ENCODE measurements at regions not wholly inside any gene's neighbourhood (a gene's known extent, or its start where the extent isn't known, plus 50 kb on each side); places are given as distances from the start of the nearest gene placed in this dataset.

DNA sequence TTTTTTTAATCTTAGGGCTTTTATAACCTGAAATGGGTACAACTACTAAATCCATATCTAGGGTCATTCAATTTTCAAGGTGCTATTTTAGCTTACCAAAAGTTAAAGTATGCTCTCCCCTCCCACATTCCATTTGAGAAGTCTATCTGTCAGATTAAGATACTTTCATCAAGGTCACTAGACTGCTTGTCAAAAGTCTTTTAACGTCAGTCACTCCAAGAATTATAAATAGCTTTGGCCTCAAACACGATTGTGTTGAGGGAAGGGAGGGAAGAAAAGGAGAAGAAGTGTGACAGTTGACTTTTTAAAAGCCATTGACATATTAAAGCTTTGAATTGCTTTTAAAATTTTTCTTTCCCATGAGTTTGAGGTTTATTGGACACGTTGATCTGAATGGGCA lies 175.8 kb downstream of the PTGER3 start:
- no peak for DNase-seq (ENCODE audit: low read depth)
- TF ChIP-seq, protein P1, sequence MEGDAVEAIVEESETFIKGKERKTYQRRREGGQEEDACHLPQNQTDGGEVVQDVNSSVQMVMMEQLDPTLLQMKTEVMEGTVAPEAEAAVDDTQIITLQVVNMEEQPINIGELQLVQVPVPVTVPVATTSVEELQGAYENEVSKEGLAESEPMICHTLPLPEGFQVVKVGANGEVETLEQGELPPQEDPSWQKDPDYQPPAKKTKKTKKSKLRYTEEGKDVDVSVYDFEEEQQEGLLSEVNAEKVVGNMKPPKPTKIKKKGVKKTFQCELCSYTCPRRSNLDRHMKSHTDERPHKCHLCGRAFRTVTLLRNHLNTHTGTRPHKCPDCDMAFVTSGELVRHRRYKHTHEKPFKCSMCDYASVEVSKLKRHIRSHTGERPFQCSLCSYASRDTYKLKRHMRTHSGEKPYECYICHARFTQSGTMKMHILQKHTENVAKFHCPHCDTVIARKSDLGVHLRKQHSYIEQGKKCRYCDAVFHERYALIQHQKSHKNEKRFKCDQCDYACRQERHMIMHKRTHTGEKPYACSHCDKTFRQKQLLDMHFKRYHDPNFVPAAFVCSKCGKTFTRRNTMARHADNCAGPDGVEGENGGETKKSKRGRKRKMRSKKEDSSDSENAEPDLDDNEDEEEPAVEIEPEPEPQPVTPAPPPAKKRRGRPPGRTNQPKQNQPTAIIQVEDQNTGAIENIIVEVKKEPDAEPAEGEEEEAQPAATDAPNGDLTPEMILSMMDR (conservative IDR thresholded peaks at IDR 0.05; ENCODE audit: low read depth, low read length) = no peak
- no peak overlapping the region for H3K4me3 ChIP-seq (ENCODE audit: low read depth, low read length)

DNA sequence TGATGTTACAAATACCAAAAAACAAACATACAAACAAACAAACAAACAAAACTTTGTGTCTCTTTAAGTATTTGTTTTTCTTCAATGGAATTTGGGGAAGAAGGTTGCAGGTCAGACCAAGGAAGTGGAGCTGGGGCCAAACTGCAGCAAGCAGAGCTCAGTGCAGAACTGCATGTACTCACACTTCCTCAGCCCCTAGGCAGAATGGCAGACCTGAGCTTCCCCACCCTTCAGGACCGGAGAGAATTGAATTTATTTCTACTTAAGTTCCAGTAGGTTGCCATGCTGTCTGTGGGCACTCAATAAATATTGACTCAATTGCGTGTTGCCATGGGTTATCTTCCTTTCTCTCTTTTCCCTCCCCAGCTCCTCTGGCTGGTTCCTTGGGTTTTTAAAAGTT lies 173.6 kb downstream of the PTGER3 start:
- no peak for DNase-seq (ENCODE audit: low read depth)
- no peak overlapping the region for H3K4me3 ChIP-seq (ENCODE audit: low read depth, low read length)
- TF ChIP-seq, protein P1 (conservative IDR thresholded peaks at IDR 0.05; ENCODE audit: low read depth, low read length) = no peak

DNA sequence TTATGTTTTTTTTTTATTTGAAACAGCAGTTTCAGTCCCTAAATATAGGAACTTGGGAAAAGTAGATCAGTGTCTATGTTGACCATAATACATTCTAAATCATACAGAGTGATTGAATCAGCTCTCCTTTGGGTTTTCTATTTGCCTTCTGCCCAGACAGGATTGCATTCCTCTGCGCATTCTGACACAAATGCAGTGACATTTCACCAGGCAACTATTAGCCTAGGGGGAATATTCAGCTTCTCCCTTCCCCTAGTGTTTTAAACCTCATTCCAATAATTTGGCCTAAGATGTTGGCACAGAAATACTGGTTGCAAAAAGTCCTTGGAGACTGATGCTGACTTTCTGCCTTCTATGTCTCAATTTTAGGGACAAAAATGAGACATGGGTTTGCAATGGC lies 172.8 kb downstream of the PTGER3 start:
- no peak overlapping the region for H3K4me3 ChIP-seq (ENCODE audit: low read depth, low read length)
- TF ChIP-seq, protein P1 (conservative IDR thresholded peaks at IDR 0.05; ENCODE audit: low read depth, low read length) = no peak
- DNase-seq (ENCODE audit: low read depth) = no peak

DNA sequence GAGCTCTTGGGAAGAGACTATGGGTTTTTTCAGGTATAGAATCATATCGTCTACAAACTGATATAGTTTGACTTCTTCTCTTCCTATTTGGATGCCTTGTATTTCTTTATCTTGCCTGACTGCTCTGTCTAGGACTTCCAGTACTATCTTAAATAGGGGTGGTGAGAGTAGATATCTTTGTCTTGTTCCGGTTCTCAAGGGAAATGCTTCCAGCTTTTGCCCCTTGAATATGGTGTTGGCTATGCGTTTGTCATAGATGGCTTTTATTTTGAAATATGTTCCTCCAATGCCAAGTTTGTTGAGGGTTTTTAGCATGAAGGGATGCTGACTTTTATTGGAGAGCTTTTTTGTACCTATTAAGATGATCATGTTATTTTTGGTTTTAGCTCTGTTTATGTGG lies 170.3 kb downstream of the PTGER3 start:
- TF ChIP-seq, protein P1 (conservative IDR thresholded peaks at IDR 0.05; ENCODE audit: low read depth, low read length) = no peak
- DNase-seq (ENCODE audit: low read depth) = no peak
- no peak overlapping the region for H3K4me3 ChIP-seq (ENCODE audit: low read depth, low read length)

DNA sequence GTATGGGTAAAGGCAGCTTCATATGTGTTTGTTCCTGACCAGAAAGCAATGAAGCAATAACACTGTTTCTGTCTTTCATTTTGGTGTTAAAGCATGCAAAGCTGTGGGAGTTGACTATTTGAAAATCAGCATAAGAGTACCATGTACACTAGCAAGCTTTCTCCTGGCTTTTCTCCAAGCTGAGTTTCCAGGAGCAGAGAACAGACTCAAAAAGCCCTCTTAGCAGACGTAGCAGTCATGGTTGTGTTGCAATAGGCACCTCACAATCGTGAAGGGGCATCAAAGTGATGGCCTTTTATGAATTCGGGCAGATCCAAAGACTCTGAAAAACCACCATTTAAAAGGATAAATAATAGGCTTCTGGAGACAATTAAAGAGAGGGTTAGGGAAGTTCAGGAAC lies 159.7 kb downstream of the PTGER3 start:
- H3K4me3 ChIP-seq (ENCODE audit: low read depth, low read length) = no peak overlapping the region
- TF ChIP-seq, protein P1 (conservative IDR thresholded peaks at IDR 0.05; ENCODE audit: low read depth, low read length) = no peak
- no peak for DNase-seq (ENCODE audit: low read depth)

DNA sequence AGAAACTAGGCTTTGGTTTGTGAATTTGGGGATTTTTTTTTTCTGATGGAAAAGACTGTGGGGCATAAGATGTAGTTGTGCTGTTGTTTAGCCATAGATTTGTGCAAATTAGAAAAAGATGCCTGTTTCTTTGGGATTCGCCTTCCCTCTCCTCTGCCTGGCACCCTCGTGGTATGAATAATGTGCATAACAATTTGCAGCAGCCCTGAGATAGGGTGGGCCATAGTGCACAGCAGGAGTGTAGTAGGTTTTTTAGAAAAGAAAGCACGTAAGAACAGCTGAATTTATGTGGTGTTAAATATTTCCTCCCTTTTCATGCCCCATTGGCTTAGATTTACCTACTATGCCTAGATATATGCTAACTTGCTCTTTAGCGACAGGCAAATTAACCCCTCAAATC lies 158.9 kb downstream of the PTGER3 start:
- no peak overlapping the region for H3K4me3 ChIP-seq (ENCODE audit: low read depth, low read length)
- DNase-seq (ENCODE audit: low read depth) = no peak
- TF ChIP-seq, protein P1 (conservative IDR thresholded peaks at IDR 0.05; ENCODE audit: low read depth, low read length) = no peak

DNA sequence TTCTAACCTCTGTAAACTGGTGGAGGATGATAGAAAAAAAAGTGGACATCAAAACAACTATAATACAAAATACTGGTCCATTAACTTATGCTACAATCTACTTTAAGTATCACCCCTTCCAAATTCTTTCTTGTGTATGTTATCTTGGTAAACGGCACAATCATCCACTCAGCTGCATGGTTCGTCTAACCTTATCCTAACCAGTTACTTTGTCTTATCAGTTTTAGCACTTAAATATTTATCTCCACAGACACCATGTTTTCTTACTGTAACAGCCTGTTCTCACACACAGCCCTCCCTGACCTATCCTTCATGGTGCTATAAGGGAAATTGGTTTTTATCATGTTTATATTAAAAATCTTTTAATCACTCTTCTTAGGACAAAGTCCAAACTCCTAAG lies 157.2 kb downstream of the PTGER3 start:
- TF ChIP-seq, protein P1 (conservative IDR thresholded peaks at IDR 0.05; ENCODE audit: low read depth, low read length) = no peak
- DNase-seq (ENCODE audit: low read depth) = no peak

More for the DNA sequence above, 157.2 kb downstream of the PTGER3 start:
- H3K4me3 ChIP-seq (ENCODE audit: low read depth, low read length) = no peak overlapping the region

All from choroid plexus epithelial cell (primary cell).